ENCODE measurements at regions not wholly inside any gene's neighbourhood (a gene's known extent, or its start where the extent isn't known, plus 50 kb on each side); places are given as distances from the start of the nearest gene placed in this dataset.

GRCh38 chr3:115438799-115439198, 184.5 kb upstream of the GAP43 start:
- no peaks in the 10 kb centered on the region for H3K36me3 ChIP-seq
- H3K4me3 ChIP-seq: no peak overlapping the region
- DNase-seq (ENCODE audit: low read depth in 1 of 2, low spot score in 2 of 2): no peak
- peaks cover 12% of the 10 kb centered on the region for H3K4me1 ChIP-seq (replicated peaks)
- no peaks in the 10 kb centered on the region for H3K9me3 ChIP-seq (replicated peaks)
- H3K27ac ChIP-seq: no peak overlapping the region
- no peaks in the 10 kb centered on the region for H3K27me3 ChIP-seq (replicated peaks)

- Histone ChIP-seq H3K4me3 (no peak overlapping the region), H3K27ac (no peak overlapping the region), H3K4me1 (replicated peaks) (no peaks in the 10 kb centered on the region), H3K9me3 (replicated peaks) (no peaks in the 10 kb centered on the region), H3K27me3 (replicated peaks) (no peaks in the 10 kb centered on the region), H3K36me3 (no peaks in the 10 kb centered on the region)
- DNase-seq (ENCODE audit: low read depth in 1 of 2, low spot score in 2 of 2): no peak
Observed at GRCh38 chr3:115445559-115445958, 177.8 kb upstream of the GAP43 start.

- Histone ChIP-seq H3K36me3 (no peaks in the 10 kb centered on the region), H3K27me3 (replicated peaks) (no peaks in the 10 kb centered on the region), H3K4me1 (replicated peaks) (no peaks in the 10 kb centered on the region), H3K4me3 (no peak overlapping the region), H3K27ac (no peak overlapping the region), H3K9me3 (replicated peaks) (no peaks in the 10 kb centered on the region)
- no peak for DNase-seq (ENCODE audit: low read depth in 1 of 2, low spot score in 2 of 2)
Observed at GRCh38 chr3:115448851-115449250, 174.5 kb upstream of the GAP43 start.

GRCh38 chr3:115450036-115450435, 173.3 kb upstream of the GAP43 start:
- Histone ChIP-seq H3K4me1 (replicated peaks) (no peaks in the 10 kb centered on the region), H3K9me3 (replicated peaks) (no peaks in the 10 kb centered on the region), H3K36me3 (no peaks in the 10 kb centered on the region), H3K27me3 (replicated peaks) (no peaks in the 10 kb centered on the region), H3K27ac (no peak overlapping the region), H3K4me3 (no peak overlapping the region)
- no peak for DNase-seq (ENCODE audit: low read depth in 1 of 2, low spot score in 2 of 2)

GRCh38 chr3:115464036-115464435, 159.3 kb upstream of the GAP43 start:
- Histone ChIP-seq H3K4me3 (no peak overlapping the region), H3K27me3 (replicated peaks) (no peaks in the 10 kb centered on the region), H3K4me1 (replicated peaks) (no peaks in the 10 kb centered on the region), H3K36me3 (no peaks in the 10 kb centered on the region), H3K27ac (no peak overlapping the region), H3K9me3 (replicated peaks) (no peaks in the 10 kb centered on the region)
- DNase-seq (ENCODE audit: low read depth in 1 of 2, low spot score in 2 of 2): no peak

GRCh38 chr3:115469649-115470048, 153.7 kb upstream of the GAP43 start:
- no peak for DNase-seq (ENCODE audit: low read depth in 1 of 2, low spot score in 2 of 2)

GRCh38 chr3:115470254-115470653, 153.1 kb upstream of the GAP43 start:
- no peaks in the 10 kb centered on the region for H3K27me3 ChIP-seq (replicated peaks)
- H3K4me3 ChIP-seq: no peak overlapping the region
- no peaks in the 10 kb centered on the region for H3K4me1 ChIP-seq (replicated peaks)
- H3K27ac ChIP-seq: no peak overlapping the region
- H3K36me3 ChIP-seq: no peaks in the 10 kb centered on the region
- no peaks in the 10 kb centered on the region for H3K9me3 ChIP-seq (replicated peaks)
- no peak for DNase-seq (ENCODE audit: low read depth in 1 of 2, low spot score in 2 of 2)

More at GRCh38 chr3:115469649-115470048, 153.7 kb upstream of the GAP43 start:
- Histone ChIP-seq H3K4me3 (no peak overlapping the region), H3K9me3 (replicated peaks) (no peaks in the 10 kb centered on the region), H3K36me3 (no peaks in the 10 kb centered on the region), H3K4me1 (replicated peaks) (no peaks in the 10 kb centered on the region), H3K27me3 (replicated peaks) (no peaks in the 10 kb centered on the region), H3K27ac (no peak overlapping the region)

GRCh38 chr3:115475178-115476041, 147.9 kb upstream of the GAP43 start:
- DNase-seq (ENCODE audit: low read depth in 1 of 2, low spot score in 2 of 2): no peak
- Histone ChIP-seq H3K4me1 (replicated peaks) (no peaks in the 10 kb centered on the region), H3K9me3 (replicated peaks) (no peaks in the 10 kb centered on the region), H3K27me3 (replicated peaks) (no peaks in the 10 kb centered on the region), H3K27ac (no peak overlapping the region), H3K36me3 (no peaks in the 10 kb centered on the region), H3K4me3 (no peak overlapping the region)

GRCh38 chr3:115476472-115476871, 146.8 kb upstream of the GAP43 start:
- H3K4me1 ChIP-seq (replicated peaks): no peaks in the 10 kb centered on the region
- DNase-seq (ENCODE audit: low read depth in 1 of 2, low spot score in 2 of 2): no peak
- H3K27me3 ChIP-seq (replicated peaks): no peaks in the 10 kb centered on the region
- H3K27ac ChIP-seq: no peak overlapping the region
- H3K4me3 ChIP-seq: no peak overlapping the region
- H3K9me3 ChIP-seq (replicated peaks): no peaks in the 10 kb centered on the region
- H3K36me3 ChIP-seq: no peaks in the 10 kb centered on the region

GRCh38 chr3:115478359-115478758, 145.0 kb upstream of the GAP43 start:
- no peaks in the 10 kb centered on the region for H3K9me3 ChIP-seq (replicated peaks)
- H3K27me3 ChIP-seq (replicated peaks): no peaks in the 10 kb centered on the region
- H3K27ac ChIP-seq: no peak overlapping the region
- H3K4me1 ChIP-seq (replicated peaks): no peaks in the 10 kb centered on the region
- no peaks in the 10 kb centered on the region for H3K36me3 ChIP-seq
- no peak overlapping the region for H3K4me3 ChIP-seq
- DNase-seq (ENCODE audit: low read depth in 1 of 2, low spot score in 2 of 2): no peak

GRCh38 chr3:115486880-115487279, 136.4 kb upstream of the GAP43 start:
- DNase-seq (ENCODE audit: low read depth in 1 of 2, low spot score in 2 of 2): no peak
- Histone ChIP-seq H3K9me3 (replicated peaks) (no peaks in the 10 kb centered on the region), H3K4me3 (no peak overlapping the region), H3K27ac (no peak overlapping the region), H3K27me3 (replicated peaks) (no peaks in the 10 kb centered on the region), H3K36me3 (no peaks in the 10 kb centered on the region), H3K4me1 (replicated peaks) (no peaks in the 10 kb centered on the region)

GRCh38 chr3:115487968-115488367, 135.3 kb upstream of the GAP43 start:
- no peaks in the 10 kb centered on the region for H3K36me3 ChIP-seq
- DNase-seq (ENCODE audit: low read depth in 1 of 2, low spot score in 2 of 2): no peak
- no peak overlapping the region for H3K4me3 ChIP-seq
- no peak overlapping the region for H3K27ac ChIP-seq
- H3K27me3 ChIP-seq (replicated peaks): no peaks in the 10 kb centered on the region
- H3K4me1 ChIP-seq (replicated peaks): no peaks in the 10 kb centered on the region
- no peaks in the 10 kb centered on the region for H3K9me3 ChIP-seq (replicated peaks)

GRCh38 chr3:115488409-115488808, 134.9 kb upstream of the GAP43 start:
- H3K27me3 ChIP-seq (replicated peaks): no peaks in the 10 kb centered on the region
- no peak for DNase-seq (ENCODE audit: low read depth in 1 of 2, low spot score in 2 of 2)
- H3K36me3 ChIP-seq: no peaks in the 10 kb centered on the region
- no peaks in the 10 kb centered on the region for H3K9me3 ChIP-seq (replicated peaks)
- no peaks in the 10 kb centered on the region for H3K4me1 ChIP-seq (replicated peaks)
- H3K27ac ChIP-seq: no peak overlapping the region
- H3K4me3 ChIP-seq: no peak overlapping the region

- DNase-seq (ENCODE audit: low read depth in 1 of 2, low spot score in 2 of 2): no peak
- Histone ChIP-seq H3K36me3 (no peaks in the 10 kb centered on the region), H3K27ac (no peak overlapping the region), H3K4me3 (no peak overlapping the region), H3K27me3 (replicated peaks) (no peaks in the 10 kb centered on the region), H3K9me3 (replicated peaks) (no peaks in the 10 kb centered on the region), H3K4me1 (replicated peaks) (no peaks in the 10 kb centered on the region)
Observed at GRCh38 chr3:115494826-115495225, 128.5 kb upstream of the GAP43 start.

- H3K27ac ChIP-seq: no peak overlapping the region
- no peak overlapping the region for H3K4me3 ChIP-seq
- DNase-seq (ENCODE audit: low read depth in 1 of 2, low spot score in 2 of 2): no peak
- no peaks in the 10 kb centered on the region for H3K9me3 ChIP-seq (replicated peaks)
- no peaks in the 10 kb centered on the region for H3K27me3 ChIP-seq (replicated peaks)
- H3K4me1 ChIP-seq (replicated peaks): no peaks in the 10 kb centered on the region
- no peaks in the 10 kb centered on the region for H3K36me3 ChIP-seq
Observed at GRCh38 chr3:115498421-115498820, 124.9 kb upstream of the GAP43 start.
